SK-N-SH treated with all-trans-retinoic acid at 6 μM for 48 hours (cell line): ENCODE measurements at regions not wholly inside any gene's neighbourhood (a gene's known extent, or its start where the extent isn't known, plus 50 kb on each side); places are given as distances from the start of the nearest gene placed in this dataset.

Experiments used
- ATAC-seq: fragments of 200-7000 bp; cut with Tn5 transposase; 3 replicates; pipeline ENCODE4 v1.9.1; 2020; ENCODE audit warnings: mild to moderate bottlenecking, moderate library complexity
- ARNTL ChIP-seq: fragments of 450-650 bp; formaldehyde crosslinking; IDR thresholded peaks from 2 replicates; pipeline ENCODE4 v1.5.0; 2020; ENCODE audit warnings: low read depth, mild to moderate bottlenecking, moderate library complexity, borderline replicate concordance
- BACH2 ChIP-seq: fragments of 250-450 bp; sonication (Bioruptor Pico); IDR thresholded peaks from 2 replicates; pipeline ENCODE4 v1.9.0; 2021; ENCODE audit warnings: mild to moderate bottlenecking, borderline replicate concordance
- ISL1 ChIP-seq: fragments of 250-450 bp; sonication (Bioruptor Pico); IDR thresholded peaks from 2 replicates; pipeline ENCODE4 v2.1.2; 2022; ENCODE audit warnings: mild to moderate bottlenecking, moderate library complexity
- OSR1 ChIP-seq: fragments of 250-450 bp; sonication (Bioruptor Pico); IDR thresholded peaks from 2 replicates; pipeline ENCODE4 v1.8.0; 2022; ENCODE audit warnings: moderate library complexity, mild to moderate bottlenecking, inconsistent platforms
- PPARA ChIP-seq: fragments of 250-450 bp; sonication (Bioruptor Pico); IDR thresholded peaks from 2 replicates; pipeline ENCODE4 v1.5.0; 2020; ENCODE audit warnings: mild to moderate bottlenecking, borderline replicate concordance
- RARB ChIP-seq: fragments of 250-450 bp; sonication (Bioruptor Pico); IDR thresholded peaks from 2 replicates; pipeline ENCODE4 v1.8.0; 2021; ENCODE audit warnings: mild to moderate bottlenecking, moderate library complexity
- SNAI2 ChIP-seq: fragments of 250-450 bp; sonication (Bioruptor Pico); IDR thresholded peaks from 2 replicates; pipeline ENCODE4 v1.5.0; 2020; ENCODE audit warnings: mild to moderate bottlenecking, moderate library complexity
- TCF4 ChIP-seq: fragments of 250-450 bp; sonication (Bioruptor Pico); IDR thresholded peaks from 2 replicates; pipeline ENCODE4 v1.8.0; 2021; ENCODE audit warnings: mild to moderate bottlenecking, moderate library complexity, borderline replicate concordance
- TOX ChIP-seq: fragments of 250-450 bp; sonication (Bioruptor Pico); IDR thresholded peaks from 2 replicates; pipeline ENCODE4 v1.8.0; 2021; ENCODE audit warnings: mild to moderate bottlenecking, moderate library complexity, borderline replicate concordance
- ZC3H10 ChIP-seq: fragments of 250-450 bp; sonication (Bioruptor Pico); IDR thresholded peaks from 2 replicates; pipeline ENCODE4 v1.5.1; 2021; ENCODE audit warnings: mild to moderate bottlenecking, moderate library complexity
- ZFP3 ChIP-seq: fragments of 250-450 bp; sonication (Bioruptor Pico); IDR thresholded peaks from 2 replicates; pipeline ENCODE4 v1.5.0; 2020; ENCODE audit warnings: mild to moderate bottlenecking, moderate library complexity
- ZFP30 ChIP-seq: fragments of 450-650 bp; formaldehyde crosslinking; IDR thresholded peaks from 2 replicates; pipeline ENCODE4 v1.5.0; 2022; ENCODE audit warnings: mild to moderate bottlenecking, moderate library complexity
- ZNF70 ChIP-seq: fragments of 450-650 bp; formaldehyde crosslinking; IDR thresholded peaks from 2 replicates; pipeline ENCODE4 v1.5.0; 2020; ENCODE audit warnings: mild to moderate bottlenecking, moderate library complexity
- ZNF8 ChIP-seq: fragments of 450-650 bp; formaldehyde crosslinking; IDR thresholded peaks from 2 replicates; pipeline ENCODE4 v1.5.0; 2020; ENCODE audit warnings: mild to moderate bottlenecking, moderate library complexity
- TF ChIP-seq, protein P1 (sequence below): fragments of 250-450 bp; sonication (Bioruptor Pico); IDR thresholded peaks from 2 replicates; pipeline ENCODE4 v1.5.1; 2020; ENCODE audit warnings: low read depth, mild to moderate bottlenecking, moderate library complexity
- TF ChIP-seq, protein P2 (sequence below): fragments of 250-450 bp; sonication (Bioruptor Pico); IDR thresholded peaks from 2 replicates; pipeline ENCODE4 v1.8.0; 2021; ENCODE audit warnings: low read depth, mild to moderate bottlenecking, moderate library complexity, borderline replicate concordance
- TF ChIP-seq, protein P3 (sequence below): fragments of 250-450 bp; sonication (Bioruptor Pico); IDR thresholded peaks from 2 replicates; pipeline ENCODE4 v1.5.0; 2020; ENCODE audit warnings: mild to moderate bottlenecking, moderate library complexity
- TF ChIP-seq, protein P4 (sequence below): fragments of 250-450 bp; sonication (Bioruptor Pico); IDR thresholded peaks from 2 replicates; pipeline ENCODE4 v1.5.1; 2021; ENCODE audit warnings: mild to moderate bottlenecking, moderate library complexity

DNA sequence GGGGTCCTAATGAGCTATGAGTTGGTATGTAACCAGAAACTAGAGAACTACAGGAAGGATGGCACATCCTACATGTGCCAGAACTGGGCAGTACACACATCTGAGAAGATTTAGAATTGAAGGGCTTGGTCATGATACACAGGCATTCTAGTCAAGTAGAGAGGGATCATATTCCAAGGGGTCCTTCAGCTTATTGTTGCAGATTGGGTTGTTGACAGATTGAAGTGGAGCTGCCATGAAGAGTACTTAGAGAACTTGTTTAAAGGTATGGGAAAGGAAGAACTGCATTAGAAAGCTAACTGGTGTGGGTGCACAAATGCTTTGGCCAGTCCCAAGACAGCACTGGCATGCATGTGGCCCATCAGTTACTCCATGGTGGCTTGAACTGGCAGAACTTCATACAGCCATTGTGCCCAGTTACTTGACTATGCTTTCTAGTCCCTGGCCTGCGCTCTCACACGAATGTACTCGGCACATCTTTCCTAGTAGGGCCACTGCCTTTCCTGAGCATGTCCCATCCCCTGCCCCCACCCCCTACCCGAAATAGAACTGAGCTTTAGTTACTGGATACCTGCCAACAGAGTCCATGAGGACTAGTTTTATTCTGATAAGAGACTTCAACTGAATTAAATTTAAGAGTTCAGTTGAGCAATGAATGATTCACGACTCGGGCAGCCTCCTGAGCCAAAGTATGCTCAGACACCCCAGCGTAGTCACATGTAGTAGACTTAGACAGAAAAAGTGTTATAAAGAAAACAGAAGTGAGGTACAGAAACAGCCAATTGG is 64.0 kb downstream of the CCNG2 start:
- TF ChIP-seq ZFP3 (CRISPR knock-in tag) (no peak), ZNF8 (CRISPR knock-in tag) (no peak), TOX (no peak), ISL1 (CRISPR knock-in tag) (no peak), ARNTL (CRISPR knock-in tag) (no peak), BACH2 (CRISPR knock-in tag) (no peak), ZFP30 (CRISPR knock-in tag) (no peak), TCF4 (no peak), RARB (no peak), OSR1 (CRISPR knock-in tag) (no peak)
- TF ChIP-seq, protein P1, sequence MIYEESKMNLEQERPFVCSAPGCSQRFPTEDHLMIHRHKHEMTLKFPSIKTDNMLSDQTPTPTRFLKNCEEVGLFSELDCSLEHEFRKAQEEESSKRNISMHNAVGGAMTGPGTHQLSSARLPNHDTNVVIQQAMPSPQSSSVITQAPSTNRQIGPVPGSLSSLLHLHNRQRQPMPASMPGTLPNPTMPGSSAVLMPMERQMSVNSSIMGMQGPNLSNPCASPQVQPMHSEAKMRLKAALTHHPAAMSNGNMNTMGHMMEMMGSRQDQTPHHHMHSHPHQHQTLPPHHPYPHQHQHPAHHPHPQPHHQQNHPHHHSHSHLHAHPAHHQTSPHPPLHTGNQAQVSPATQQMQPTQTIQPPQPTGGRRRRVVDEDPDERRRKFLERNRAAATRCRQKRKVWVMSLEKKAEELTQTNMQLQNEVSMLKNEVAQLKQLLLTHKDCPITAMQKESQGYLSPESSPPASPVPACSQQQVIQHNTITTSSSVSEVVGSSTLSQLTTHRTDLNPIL (CRISPR knock-in tag), result no peak
- TF ChIP-seq, protein P2, sequence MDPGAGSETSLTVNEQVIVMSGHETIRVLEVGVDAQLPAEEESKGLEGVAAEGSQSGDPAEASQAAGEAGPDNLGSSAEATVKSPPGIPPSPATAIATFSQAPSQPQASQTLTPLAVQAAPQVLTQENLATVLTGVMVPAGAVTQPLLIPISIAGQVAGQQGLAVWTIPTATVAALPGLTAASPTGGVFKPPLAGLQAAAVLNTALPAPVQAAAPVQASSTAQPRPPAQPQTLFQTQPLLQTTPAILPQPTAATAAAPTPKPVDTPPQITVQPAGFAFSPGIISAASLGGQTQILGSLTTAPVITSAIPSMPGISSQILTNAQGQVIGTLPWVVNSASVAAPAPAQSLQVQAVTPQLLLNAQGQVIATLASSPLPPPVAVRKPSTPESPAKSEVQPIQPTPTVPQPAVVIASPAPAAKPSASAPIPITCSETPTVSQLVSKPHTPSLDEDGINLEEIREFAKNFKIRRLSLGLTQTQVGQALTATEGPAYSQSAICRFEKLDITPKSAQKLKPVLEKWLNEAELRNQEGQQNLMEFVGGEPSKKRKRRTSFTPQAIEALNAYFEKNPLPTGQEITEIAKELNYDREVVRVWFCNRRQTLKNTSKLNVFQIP, result no peak
- TF ChIP-seq, protein P3, sequence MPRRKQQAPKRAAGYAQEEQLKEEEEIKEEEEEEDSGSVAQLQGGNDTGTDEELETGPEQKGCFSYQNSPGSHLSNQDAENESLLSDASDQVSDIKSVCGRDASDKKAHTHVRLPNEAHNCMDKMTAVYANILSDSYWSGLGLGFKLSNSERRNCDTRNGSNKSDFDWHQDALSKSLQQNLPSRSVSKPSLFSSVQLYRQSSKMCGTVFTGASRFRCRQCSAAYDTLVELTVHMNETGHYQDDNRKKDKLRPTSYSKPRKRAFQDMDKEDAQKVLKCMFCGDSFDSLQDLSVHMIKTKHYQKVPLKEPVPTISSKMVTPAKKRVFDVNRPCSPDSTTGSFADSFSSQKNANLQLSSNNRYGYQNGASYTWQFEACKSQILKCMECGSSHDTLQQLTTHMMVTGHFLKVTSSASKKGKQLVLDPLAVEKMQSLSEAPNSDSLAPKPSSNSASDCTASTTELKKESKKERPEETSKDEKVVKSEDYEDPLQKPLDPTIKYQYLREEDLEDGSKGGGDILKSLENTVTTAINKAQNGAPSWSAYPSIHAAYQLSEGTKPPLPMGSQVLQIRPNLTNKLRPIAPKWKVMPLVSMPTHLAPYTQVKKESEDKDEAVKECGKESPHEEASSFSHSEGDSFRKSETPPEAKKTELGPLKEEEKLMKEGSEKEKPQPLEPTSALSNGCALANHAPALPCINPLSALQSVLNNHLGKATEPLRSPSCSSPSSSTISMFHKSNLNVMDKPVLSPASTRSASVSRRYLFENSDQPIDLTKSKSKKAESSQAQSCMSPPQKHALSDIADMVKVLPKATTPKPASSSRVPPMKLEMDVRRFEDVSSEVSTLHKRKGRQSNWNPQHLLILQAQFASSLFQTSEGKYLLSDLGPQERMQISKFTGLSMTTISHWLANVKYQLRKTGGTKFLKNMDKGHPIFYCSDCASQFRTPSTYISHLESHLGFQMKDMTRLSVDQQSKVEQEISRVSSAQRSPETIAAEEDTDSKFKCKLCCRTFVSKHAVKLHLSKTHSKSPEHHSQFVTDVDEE, result no peak
- TF ChIP-seq, protein P4, sequence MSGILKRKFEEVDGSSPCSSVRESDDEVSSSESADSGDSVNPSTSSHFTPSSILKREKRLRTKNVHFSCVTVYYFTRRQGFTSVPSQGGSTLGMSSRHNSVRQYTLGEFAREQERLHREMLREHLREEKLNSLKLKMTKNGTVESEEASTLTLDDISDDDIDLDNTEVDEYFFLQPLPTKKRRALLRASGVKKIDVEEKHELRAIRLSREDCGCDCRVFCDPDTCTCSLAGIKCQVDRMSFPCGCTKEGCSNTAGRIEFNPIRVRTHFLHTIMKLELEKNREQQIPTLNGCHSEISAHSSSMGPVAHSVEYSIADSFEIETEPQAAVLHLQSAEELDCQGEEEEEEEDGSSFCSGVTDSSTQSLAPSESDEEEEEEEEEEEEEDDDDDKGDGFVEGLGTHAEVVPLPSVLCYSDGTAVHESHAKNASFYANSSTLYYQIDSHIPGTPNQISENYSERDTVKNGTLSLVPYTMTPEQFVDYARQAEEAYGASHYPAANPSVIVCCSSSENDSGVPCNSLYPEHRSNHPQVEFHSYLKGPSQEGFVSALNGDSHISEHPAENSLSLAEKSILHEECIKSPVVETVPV, result no peak
- no peak for ATAC-seq

DNA sequence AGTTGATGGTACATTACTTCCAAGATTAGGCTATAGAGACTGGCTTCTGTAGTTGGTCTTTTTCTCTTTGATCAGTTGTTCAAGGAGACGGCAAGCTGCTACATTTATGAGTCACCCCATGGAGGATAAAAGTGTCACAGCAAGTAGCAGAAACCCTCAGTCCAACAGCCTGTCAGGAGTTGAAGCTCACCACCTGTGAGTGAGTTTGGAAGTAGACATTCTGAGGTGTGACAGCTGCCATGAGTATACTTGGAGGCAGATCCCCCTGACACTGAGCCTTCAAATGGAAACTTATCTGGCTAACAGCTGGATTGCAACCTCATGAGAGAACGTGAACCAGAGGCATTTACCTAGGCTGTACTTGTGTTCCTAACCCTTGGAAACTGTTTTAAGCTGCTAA is 68.0 kb downstream of the CCNG2 start:
- ATAC-seq, result no peak
- TF ChIP-seq ISL1 (CRISPR knock-in tag) (no peak), ZC3H10 (CRISPR knock-in tag) (no peak), SNAI2 (CRISPR knock-in tag) (no peak), PPARA (CRISPR knock-in tag) (no peak), ZNF70 (no peak), OSR1 (CRISPR knock-in tag) (no peak), ZFP30 (CRISPR knock-in tag) (no peak)
- TF ChIP-seq, protein P3, result no peak
- TF ChIP-seq, protein P4, result no peak
- TF ChIP-seq, protein P2, result no peak
- TF ChIP-seq, all 23 proteins: peak for 0
